SK-N-MC (cell line): ENCODE measurements at regions not wholly inside any gene's neighbourhood (a gene's known extent, or its start where the extent isn't known, plus 50 kb on each side); places are given as distances from the start of the nearest gene placed in this dataset.

ENCODE experiments used
- DNase-seq: peaks from one replicate; pipeline ENCODE4 v3.0.0-alpha.2; 2011; ENCODE audit warnings: low read depth, low spot score
- H3K27ac ChIP-seq: fragments of 200-600 bp; sonication (generic); 2 replicates; pipeline ENCODE4 v1.5.1; 2016; ENCODE audit warnings: mixed run types
- H3K36me3 ChIP-seq: fragments of 200-600 bp; sonication (generic); 2 replicates; pipeline ENCODE4 v1.6.1; 2017; ENCODE audit warnings: antibody characterized with exemption, low read length, mixed read lengths; ENCODE audit not compliant: insufficient read depth
- H3K4me3 ChIP-seq: fragments of 200-600 bp; sonication (generic); 2 replicates; pipeline ENCODE4 v1.5.1; 2016
- H3K9ac ChIP-seq: fragments of 200-600 bp; sonication (generic); 2 replicates; pipeline ENCODE4 v1.8.0; 2017; ENCODE audit warnings: mixed run types, mixed read lengths; ENCODE audit not compliant: insufficient read length
- H3K9me3 ChIP-seq: fragments of 200-600 bp; sonication (generic); 2 replicates; pipeline ENCODE4 v1.6.1; 2017; ENCODE audit warnings: low read depth, mild to moderate bottlenecking, antibody characterized with exemption, low read length, moderate library complexity, mixed read lengths
- EZH2 ChIP-seq: fragments of 200-600 bp; sonication (generic); IDR thresholded peaks from one replicate; pipeline ENCODE4 v1.6.1; 2017; ENCODE audit warnings: antibody characterized with exemption
- FOXP2 ChIP-seq: optimal IDR thresholded peaks from 2 replicates; pipeline ENCODE3; 2011; ENCODE audit warnings: mild to moderate bottlenecking, moderate library complexity; ENCODE audit not compliant: insufficient read depth; ENCODE audit errors: extremely low read length, control extremely low read depth
- POLR2AphosphoS5 ChIP-seq: IDR thresholded peaks from 2 replicates; pipeline ENCODE4 v1.6.1; 2012; ENCODE audit warnings: mild to moderate bottlenecking, low read depth, low read length, borderline replicate concordance

GRCh38 chr15:29633971-29634370, 188.3 kb downstream of the TJP1 start:
- H3K4me3 ChIP-seq, result no peak overlapping the region
- H3K27ac ChIP-seq, result no peak overlapping the region
- TF ChIP-seq EZH2 (no peak), POLR2AphosphoS5 (no peak), FOXP2 (no peak)
- no peak overlapping the region for H3K9ac ChIP-seq
- no peak for DNase-seq
- no peaks in the 10 kb centered on the region for H3K36me3 ChIP-seq
- H3K9me3 ChIP-seq, result no peaks in the 10 kb centered on the region

DNA sequence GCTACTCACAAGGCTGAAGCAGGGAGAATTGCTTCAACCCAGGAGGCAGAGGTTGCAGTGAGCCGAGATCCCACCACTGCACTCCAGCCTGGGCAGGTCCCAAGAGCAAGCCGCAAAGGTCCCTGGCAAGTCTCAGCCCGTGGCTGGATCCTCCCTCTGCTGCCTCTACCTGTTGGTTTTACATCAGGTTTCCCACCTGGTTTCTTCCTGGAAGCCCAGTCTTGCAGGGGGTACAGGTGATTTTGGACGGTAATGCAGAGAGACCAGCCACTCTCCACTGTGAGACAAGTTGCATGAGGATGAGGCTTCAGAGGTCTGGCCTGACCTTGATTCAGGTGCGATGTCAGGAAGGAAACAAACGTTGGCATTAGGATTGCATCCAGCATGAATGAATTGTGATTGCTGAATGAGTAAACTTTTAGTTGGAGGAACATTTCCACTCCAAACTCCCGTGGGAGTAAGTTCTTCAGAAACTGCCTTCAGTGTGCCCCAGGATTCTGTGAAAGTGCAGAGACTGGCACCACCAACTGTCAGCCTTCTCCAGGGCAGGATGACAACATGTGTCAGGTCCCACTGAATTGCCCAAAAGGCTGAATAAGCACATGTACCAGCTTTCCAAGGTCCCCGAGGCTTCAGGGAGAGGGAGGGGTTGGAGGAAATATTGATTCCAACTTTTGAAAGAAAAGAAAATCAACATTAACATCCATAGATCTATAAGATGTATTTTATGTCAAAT, 189.4 kb downstream of the TJP1 start:
- no peak overlapping the region for H3K27ac ChIP-seq
- H3K36me3 ChIP-seq, result no peaks in the 10 kb centered on the region
- no peaks in the 10 kb centered on the region for H3K9me3 ChIP-seq
- TF ChIP-seq FOXP2, result no peak
- no peak for TF ChIP-seq EZH2
- no peak for TF ChIP-seq POLR2AphosphoS5
- no peak overlapping the region for H3K9ac ChIP-seq
- no peak for DNase-seq
- H3K4me3 ChIP-seq, result no peak overlapping the region

GRCh38 chr15:29631076-29632070, 190.9 kb downstream of the TJP1 start:
- no peak for TF ChIP-seq EZH2
- no peak overlapping the region for H3K27ac ChIP-seq
- H3K4me3 ChIP-seq, result no peak overlapping the region
- no peak overlapping the region for H3K9ac ChIP-seq
- no peaks in the 10 kb centered on the region for H3K9me3 ChIP-seq
- DNase-seq, result no peak
- no peaks in the 10 kb centered on the region for H3K36me3 ChIP-seq

- Histone ChIP-seq H3K4me3 (no peak overlapping the region), H3K9me3 (no peaks in the 10 kb centered on the region), H3K27ac (no peak overlapping the region), H3K36me3 (no peaks in the 10 kb centered on the region), H3K9ac (no peak overlapping the region)
- TF ChIP-seq FOXP2 (no peak), EZH2 (no peak), POLR2AphosphoS5 (no peak)
- DNase-seq, result no peak
Observed at GRCh38 chr15:29624271-29624670, 198.0 kb downstream of the TJP1 start.

DNA sequence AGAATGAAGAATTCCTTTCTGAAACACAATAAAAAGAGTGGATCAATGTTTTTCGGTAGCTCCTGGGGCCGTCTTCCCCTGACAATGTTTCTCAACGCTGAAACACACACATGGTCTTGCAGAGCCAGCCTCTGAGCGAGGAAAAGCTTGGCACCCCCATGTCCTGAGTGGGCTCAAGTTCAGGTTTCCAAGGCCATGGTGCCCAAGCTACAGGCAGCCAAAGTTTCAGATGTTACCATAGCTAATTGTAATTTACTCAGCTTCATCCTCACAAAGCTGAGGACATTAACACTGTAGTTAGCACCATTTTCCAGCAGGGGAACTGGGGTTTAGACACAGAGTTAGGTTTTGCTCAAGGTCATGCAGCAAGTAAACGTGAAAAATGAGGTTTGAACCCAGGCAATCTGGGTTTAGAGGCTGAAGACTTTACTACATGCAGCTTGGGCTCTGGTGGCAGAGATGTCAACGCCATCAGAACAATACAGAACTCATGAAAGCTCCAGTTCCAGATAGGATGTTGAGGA, 199.1 kb downstream of the TJP1 start:
- no peaks in the 10 kb centered on the region for H3K36me3 ChIP-seq
- TF ChIP-seq FOXP2, result no peak
- TF ChIP-seq EZH2, result no peak
- no peak for TF ChIP-seq POLR2AphosphoS5
- DNase-seq, result no peak
- H3K27ac ChIP-seq, result no peak overlapping the region
- no peak overlapping the region for H3K4me3 ChIP-seq
- H3K9me3 ChIP-seq, result no peaks in the 10 kb centered on the region
- no peak overlapping the region for H3K9ac ChIP-seq

DNA sequence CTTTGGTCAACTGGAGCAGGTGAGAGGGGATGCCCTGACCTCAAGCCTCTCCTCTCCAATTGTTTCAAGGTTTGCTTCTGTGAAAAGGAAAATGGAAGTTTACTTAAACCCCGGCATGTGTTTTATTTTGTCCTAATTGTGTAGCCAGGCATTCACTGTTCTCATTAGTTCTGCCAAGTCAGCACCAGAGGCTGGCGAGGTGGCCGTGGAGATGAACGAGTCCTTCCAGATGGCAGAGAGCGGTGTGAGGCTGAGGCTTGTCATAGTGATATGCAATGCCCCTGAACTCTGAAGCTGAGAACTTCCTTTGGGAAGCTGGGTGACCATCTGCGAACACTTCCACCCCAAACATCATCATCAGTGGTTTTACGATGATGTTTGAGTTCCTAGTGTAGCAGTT, 199.6 kb downstream of the TJP1 start:
- no peak overlapping the region for H3K4me3 ChIP-seq
- H3K27ac ChIP-seq, result no peak overlapping the region
- H3K9me3 ChIP-seq, result no peaks in the 10 kb centered on the region
- no peaks in the 10 kb centered on the region for H3K36me3 ChIP-seq
- no peak overlapping the region for H3K9ac ChIP-seq
- DNase-seq, result no peak
- TF ChIP-seq FOXP2 (no peak), POLR2AphosphoS5 (no peak), EZH2 (no peak)

DNA sequence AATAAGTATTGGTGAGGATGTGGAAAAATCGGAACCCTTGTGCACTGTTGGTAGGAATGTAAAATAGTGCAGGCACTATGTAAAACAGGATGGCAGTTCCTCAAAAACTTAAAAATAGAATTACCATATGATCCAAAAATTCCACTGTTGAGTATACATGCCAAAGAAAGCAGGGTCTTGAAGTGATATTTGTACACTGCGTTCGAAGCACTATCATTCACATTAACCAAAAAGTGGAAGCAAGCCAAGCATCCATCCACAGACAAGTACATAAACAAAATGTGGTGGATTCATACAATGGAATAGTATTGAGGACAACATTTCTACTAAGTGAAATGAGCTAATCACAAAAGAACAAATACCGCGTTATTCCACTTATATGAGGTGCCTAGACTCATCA, 200.7 kb downstream of the TJP1 start:
- H3K9ac ChIP-seq, result no peak overlapping the region
- H3K4me3 ChIP-seq, result no peak overlapping the region

DNA sequence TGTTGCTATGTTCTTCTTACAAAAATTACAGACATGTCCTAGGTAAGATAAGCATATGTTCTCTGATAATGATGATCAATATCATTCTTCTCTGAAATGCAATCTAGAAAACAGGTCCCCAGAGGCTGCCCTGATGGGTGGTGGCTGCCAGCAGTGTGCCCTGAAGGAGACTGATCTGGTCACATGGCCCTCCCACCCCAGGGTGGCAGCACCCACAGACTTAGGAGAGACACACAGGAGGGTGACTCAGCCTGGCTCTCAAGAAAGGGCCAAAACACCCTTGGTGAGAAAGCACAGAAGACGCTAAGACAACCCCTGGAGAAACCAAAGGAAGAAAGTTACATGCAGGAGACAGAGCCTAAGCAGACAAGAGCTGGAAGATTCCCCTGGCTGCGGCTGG, 203.7 kb downstream of the TJP1 start:
- TF ChIP-seq EZH2, result no peak
- Histone ChIP-seq H3K4me3 (no peak overlapping the region), H3K9ac (no peak overlapping the region), H3K36me3 (no peaks in the 10 kb centered on the region), H3K9me3 (no peaks in the 10 kb centered on the region), H3K27ac (no peak overlapping the region)
- DNase-seq, result no peak

More for the DNA sequence above, 200.7 kb downstream of the TJP1 start:
- Histone ChIP-seq H3K27ac (no peak overlapping the region), H3K9me3 (no peaks in the 10 kb centered on the region), H3K36me3 (no peaks in the 10 kb centered on the region)
- DNase-seq, result no peak
- no peak for TF ChIP-seq FOXP2

- no peak for TF ChIP-seq POLR2AphosphoS5
- no peak for TF ChIP-seq FOXP2
- TF ChIP-seq EZH2, result no peak
- H3K27ac ChIP-seq, result no peak overlapping the region
- H3K36me3 ChIP-seq, result no peaks in the 10 kb centered on the region
- H3K4me3 ChIP-seq, result no peak overlapping the region
- H3K9ac ChIP-seq, result no peak overlapping the region
- no peak for DNase-seq
- H3K9me3 ChIP-seq, result no peaks in the 10 kb centered on the region
Observed at GRCh38 chr15:29616512-29616911, 205.8 kb downstream of the TJP1 start.
